Inflammatory macrophage treated with lipopolysaccharide for 1 hour (primary cell): ENCODE measurements at regions not wholly inside any gene's neighbourhood (a gene's known extent, or its start where the extent isn't known, plus 50 kb on each side); places are given as distances from the start of the nearest gene placed in this dataset.

Experiments used
- DNase-seq, 2 donors: peaks; one replicate each; pipeline ENCODE4 v3.0.0-alpha.2; 2020 to 2022

- DNase-seq: no peak
These were observed 52.3 kb upstream of the SIPA1L2 start for GRCh38 chr1:232682248-232682647.

- DNase-seq: no peak
These were observed 54.6 kb upstream of the SIPA1L2 start for GRCh38 chr1:232684371-232685105.

- DNase-seq: no peak
These were observed 56.4 kb upstream of the SIPA1L2 start for GRCh38 chr1:232686346-232686745.

GRCh38 chr1:232687304-232687703, 57.4 kb upstream of the SIPA1L2 start:
- no peak for DNase-seq

- no peak for DNase-seq
These were observed 57.8 kb upstream of the SIPA1L2 start for GRCh38 chr1:232687728-232688127.

GRCh38 chr1:232688398-232688797, 58.5 kb upstream of the SIPA1L2 start:
- no peak for DNase-seq

GRCh38 chr1:232689711-232690110, 59.8 kb upstream of the SIPA1L2 start:
- no peak for DNase-seq

GRCh38 chr1:232690285-232690935, 60.5 kb upstream of the SIPA1L2 start:
- no peak for DNase-seq

- no peak for DNase-seq
These were observed 64.5 kb upstream of the SIPA1L2 start for GRCh38 chr1:232694475-232694874.

- no peak for DNase-seq
These were observed 65.9 kb upstream of the SIPA1L2 start for GRCh38 chr1:232695621-232696385.

- DNase-seq: no peak
These were observed 66.5 kb upstream of the SIPA1L2 start for GRCh38 chr1:232696466-232696865.

GRCh38 chr1:232697187-232697822, 67.4 kb upstream of the SIPA1L2 start:
- no peak for DNase-seq

GRCh38 chr1:232699814-232700213, 69.9 kb upstream of the SIPA1L2 start:
- no peak for DNase-seq

- no peak for DNase-seq
These were observed 73.0 kb upstream of the SIPA1L2 start for GRCh38 chr1:232702911-232703310.

GRCh38 chr1:232704256-232704655, 74.3 kb upstream of the SIPA1L2 start:
- DNase-seq: no peak

- peak; percentile 60 to 69 for DNase-seq
These were observed 75.1 kb upstream of the SIPA1L2 start for GRCh38 chr1:232704694-232705680.

GRCh38 chr1:232705815-232706575, 76.1 kb upstream of the SIPA1L2 start:
- peak; percentile 29 to 39 for DNase-seq

GRCh38 chr1:232707142-232707541, 77.2 kb upstream of the SIPA1L2 start:
- DNase-seq: no peak

GRCh38 chr1:232709386-232709785, 79.5 kb upstream of the SIPA1L2 start:
- no peak for DNase-seq

GRCh38 chr1:232711996-232712395, 82.1 kb upstream of the SIPA1L2 start:
- DNase-seq: no peak

GRCh38 chr1:232713785-232714184, 83.9 kb upstream of the SIPA1L2 start:
- DNase-seq: no peak
